ENCODE measurements at regions not wholly inside any gene's neighbourhood (a gene's known extent, or its start where the extent isn't known, plus 50 kb on each side); places are given as distances from the start of the nearest gene placed in this dataset.

- TF ChIP-seq KDM2A (CRISPR knock-in tag; IDR thresholded peaks at IDR 0.05; ENCODE audit: borderline replicate concordance, low read depth) (peak; percentile 51; the same call in 1 of the 2 replicates), ZNF362 (CRISPR knock-in tag; IDR thresholded peaks at IDR 0.05; ENCODE audit: borderline replicate concordance) (peak; percentile 63; the same call in 1 of the 2 replicates), CBX1 (IDR thresholded peaks at IDR 0.05; ENCODE audit: low read depth) (peak; percentile 4), FUBP1 (CRISPR knock-in tag; IDR thresholded peaks at IDR 0.05; ENCODE audit: borderline replicate concordance) (no peak), ZNF574 (CRISPR knock-in tag; IDR thresholded peaks at IDR 0.05) (peak; percentile 17; the same call in 1 of the 2 replicates), HMGXB4 (CRISPR knock-in tag; IDR thresholded peaks at IDR 0.05; ENCODE audit: borderline replicate concordance in 1 of 2, low read depth in 1 of 2) (peak; percentile 48 to 49; a peak in 2 of 4 replicates), ZFX (CRISPR knock-in tag; IDR thresholded peaks at IDR 0.05; ENCODE audit: low read depth) (peak; percentile 17; the same call in 1 of the 2 replicates), STAG1 (CRISPR knock-in tag; IDR thresholded peaks at IDR 0.05) (peak; percentile 63), TEAD3 (CRISPR knock-in tag; optimal IDR thresholded peaks at IDR 0.05; ENCODE audit: borderline replicate concordance) (peak; percentile 29), ZNF800 (CRISPR knock-in tag; IDR thresholded peaks at IDR 0.05) (peak; percentile 71; the same call in 1 of the 2 replicates)
Measured at GRCh38 chr3:107429320-107430181, 52.3 kb downstream of the CCDC54 start (continued).
